Right renal cortex interstitium (tissue), 3 donors: ENCODE measurements at regions not wholly inside any gene's neighbourhood (a gene's known extent, or its start where the extent isn't known, plus 50 kb on each side); places are given as distances from the start of the nearest gene placed in this dataset.
"Not testable (repeated sequence)": the region's sequence is repeated elsewhere in the genome, so short reads cannot be mapped to it uniquely, and the experiment has no call there.

Source experiments
- DNase-seq, 3 donors: peaks; one replicate each; pipeline ENCODE4 v3.0.0-alpha.2; 2013; ENCODE audit warnings: low read depth in 3 of 3, low spot score in 2 of 3

GRCh38 chr22:23466351-23466750 lies 113.7 kb downstream of the IGLL1 start:
- no peak for DNase-seq

- DNase-seq, result not testable (repeated sequence)
Observed at GRCh38 chr22:23464796-23465195, 115.3 kb downstream of the IGLL1 start.

- not testable (repeated sequence) for DNase-seq
Observed at GRCh38 chr22:23460517-23461031, 119.5 kb downstream of the IGLL1 start.

GRCh38 chr22:23459645-23460516 lies 120.2 kb downstream of the IGLL1 start:
- not testable (repeated sequence) for DNase-seq

GRCh38 chr22:23458663-23459541 lies 121.2 kb downstream of the IGLL1 start:
- no peak for DNase-seq

- no peak for DNase-seq
Observed at GRCh38 chr22:23457380-23457985, 122.6 kb downstream of the IGLL1 start.

GRCh38 chr22:23456666-23457379 lies 123.3 kb downstream of the IGLL1 start:
- DNase-seq, result not testable (repeated sequence)

GRCh38 chr22:23454345-23454744 lies 125.7 kb downstream of the IGLL1 start:
- not testable (repeated sequence) for DNase-seq

GRCh38 chr22:23453277-23453676 lies 126.8 kb downstream of the IGLL1 start:
- no peak for DNase-seq

GRCh38 chr22:23452231-23453010 lies 127.7 kb downstream of the IGLL1 start:
- no peak for DNase-seq

- not testable (repeated sequence) for DNase-seq
Observed at GRCh38 chr22:23451452-23452230, 128.4 kb downstream of the IGLL1 start.

GRCh38 chr22:23450821-23451220 lies 129.3 kb downstream of the IGLL1 start:
- DNase-seq, result not testable (repeated sequence)

GRCh38 chr22:23450434-23450795 lies 129.7 kb downstream of the IGLL1 start:
- DNase-seq, result no peak

- DNase-seq, result not testable (repeated sequence)
Observed at GRCh38 chr22:23449748-23450433, 130.2 kb downstream of the IGLL1 start.

- not testable (repeated sequence) for DNase-seq
Observed at GRCh38 chr22:23448499-23449288, 131.4 kb downstream of the IGLL1 start.

- no peak for DNase-seq
Observed at GRCh38 chr22:23446796-23447350, 133.2 kb downstream of the IGLL1 start.

GRCh38 chr22:23446194-23446593 lies 133.9 kb downstream of the IGLL1 start:
- DNase-seq, result not testable (repeated sequence)
